ENCODE measurements at regions not wholly inside any gene's neighbourhood (a gene's known extent, or its start where the extent isn't known, plus 50 kb on each side); places are given as distances from the start of the nearest gene placed in this dataset.

DNA sequence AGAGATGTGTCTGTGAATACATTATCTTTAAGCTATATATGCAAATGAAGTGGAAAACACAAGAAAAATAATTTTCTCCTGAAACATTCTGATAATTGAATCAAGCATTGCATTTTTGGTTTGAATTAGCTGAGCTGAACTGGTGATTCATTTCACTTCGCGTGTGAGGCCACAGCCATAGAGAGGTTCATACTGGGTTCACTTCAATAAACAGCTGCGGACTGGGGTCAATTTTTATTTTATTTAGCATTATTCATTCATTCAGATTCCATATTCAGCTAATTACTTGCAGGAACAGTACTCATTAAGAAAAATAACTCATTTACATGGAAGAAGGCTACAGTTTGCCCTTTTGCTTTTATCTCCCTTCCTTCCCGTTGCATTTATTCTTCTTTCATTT lies 195.2 kb upstream of the LRIG3 start:
- no peak for TF ChIP-seq CTCF (IDR thresholded peaks at IDR 0.05)
- no peak for TF ChIP-seq POLR2AphosphoS5 (IDR thresholded peaks at IDR 0.05; ENCODE audit: low read depth, low read length)
